Activated naive CD4-positive, alpha-beta T cell treated with anti-CD3 and anti-CD28 coated beads for 36 hours (primary cell): ENCODE measurements at regions not wholly inside any gene's neighbourhood (a gene's known extent, or its start where the extent isn't known, plus 50 kb on each side); places are given as distances from the start of the nearest gene placed in this dataset.

Source experiments
- CTCF ChIA-PET: fragments of 350-600 bp; sonication (Branson Sonifier 250); formaldehyde crosslinking; loops from one replicate; lab custom pipeline; 2021; ENCODE audit warnings: antibody characterized with exemption; lab: Charles Lee
- DNase-seq: peaks from one replicate; pipeline ENCODE4 v3.0.0-alpha.2; 2020
- H3K27ac Mint-ChIP-seq: one replicate; pipeline ENCODE4 v1.8.0; 2021; ENCODE audit warnings: mild to moderate bottlenecking, mixed read lengths
- H3K27me3 Mint-ChIP-seq: one replicate; pipeline ENCODE4 v1.8.0; 2021; ENCODE audit warnings: low read depth, mixed read lengths
- H3K36me3 Mint-ChIP-seq: one replicate; pipeline ENCODE4 v1.8.0; 2021; ENCODE audit warnings: low read depth, mixed read lengths
- H3K4me1 Mint-ChIP-seq: one replicate; pipeline ENCODE4 v1.8.0; 2021; ENCODE audit warnings: low read depth, mixed read lengths
- H3K4me3 Mint-ChIP-seq: one replicate; pipeline ENCODE4 v1.8.0; 2021; ENCODE audit warnings: mild to moderate bottlenecking, moderate library complexity, mixed read lengths
- H3K9me3 Mint-ChIP-seq: one replicate; pipeline ENCODE4 v1.8.0; 2021; ENCODE audit warnings: mixed read lengths
- intact Hi-C: fragments of 100-400 bp; cut with micrococcal nuclease; formaldehyde crosslinking; loops from one replicate; pipeline ENCODE4 v1.15.1; 2023

- Mint-ChIP-seq H3K27me3 (no peaks in the 10 kb centered on the region), H3K4me3 (no peak overlapping the region), H3K27ac (no peak overlapping the region), H3K36me3 (no peaks in the 10 kb centered on the region), H3K4me1 (no peaks in the 10 kb centered on the region), H3K9me3 (no peaks in the 10 kb centered on the region)
- no peak for DNase-seq
- CTCF ChIA-PET: no interaction called here
- intact Hi-C loops: no loop called here
Observed at GRCh38 chrX:140389331-140389730, 115.5 kb downstream of the SOX3 start.

GRCh38 chrX:140362861-140363260 is 142.0 kb downstream of the SOX3 start:
- no peak overlapping the region for H3K27ac Mint-ChIP-seq
- intact Hi-C loops: no loop called here
- no peaks in the 10 kb centered on the region for H3K9me3 Mint-ChIP-seq
- H3K27me3 Mint-ChIP-seq: no peaks in the 10 kb centered on the region
- no peaks in the 10 kb centered on the region for H3K4me1 Mint-ChIP-seq
- no peaks in the 10 kb centered on the region for H3K36me3 Mint-ChIP-seq
- H3K4me3 Mint-ChIP-seq: no peak overlapping the region
- DNase-seq: no peak
- CTCF ChIA-PET: no interaction called here

- H3K4me3 Mint-ChIP-seq: no peak overlapping the region
- no peaks in the 10 kb centered on the region for H3K9me3 Mint-ChIP-seq
- H3K36me3 Mint-ChIP-seq: no peaks in the 10 kb centered on the region
- H3K27me3 Mint-ChIP-seq: no peaks in the 10 kb centered on the region
- intact Hi-C loops: no loop called here
- DNase-seq: no peak
- CTCF ChIA-PET: no interaction called here
- no peak overlapping the region for H3K27ac Mint-ChIP-seq
- H3K4me1 Mint-ChIP-seq: no peaks in the 10 kb centered on the region
Observed at GRCh38 chrX:140360924-140361323, 143.9 kb downstream of the SOX3 start.

GRCh38 chrX:140360284-140360683 is 144.6 kb downstream of the SOX3 start:
- H3K36me3 Mint-ChIP-seq: no peaks in the 10 kb centered on the region
- H3K27me3 Mint-ChIP-seq: no peaks in the 10 kb centered on the region
- no peak for DNase-seq
- H3K27ac Mint-ChIP-seq: no peak overlapping the region
- no peak overlapping the region for H3K4me3 Mint-ChIP-seq
- H3K4me1 Mint-ChIP-seq: no peaks in the 10 kb centered on the region
- intact Hi-C loops: no loop called here
- no peaks in the 10 kb centered on the region for H3K9me3 Mint-ChIP-seq
- CTCF ChIA-PET: no interaction called here

GRCh38 chrX:140355922-140356321 is 148.9 kb downstream of the SOX3 start:
- H3K4me1 Mint-ChIP-seq: no peaks in the 10 kb centered on the region
- no peaks in the 10 kb centered on the region for H3K36me3 Mint-ChIP-seq
- CTCF ChIA-PET: no interaction called here
- no peak overlapping the region for H3K27ac Mint-ChIP-seq
- no peak overlapping the region for H3K4me3 Mint-ChIP-seq
- H3K27me3 Mint-ChIP-seq: no peaks in the 10 kb centered on the region
- intact Hi-C loops: no loop called here
- no peak for DNase-seq
- no peaks in the 10 kb centered on the region for H3K9me3 Mint-ChIP-seq

- H3K36me3 Mint-ChIP-seq: no peaks in the 10 kb centered on the region
- H3K27ac Mint-ChIP-seq: no peak overlapping the region
- intact Hi-C loops: no loop called here
- no peaks in the 10 kb centered on the region for H3K27me3 Mint-ChIP-seq
- no peaks in the 10 kb centered on the region for H3K9me3 Mint-ChIP-seq
- H3K4me1 Mint-ChIP-seq: no peaks in the 10 kb centered on the region
- no peak for DNase-seq
- no peak overlapping the region for H3K4me3 Mint-ChIP-seq
- CTCF ChIA-PET: no interaction called here
Observed at GRCh38 chrX:140355429-140355828, 149.4 kb downstream of the SOX3 start.

GRCh38 chrX:140354431-140355120 is 150.3 kb downstream of the SOX3 start:
- H3K4me3 Mint-ChIP-seq: no peak overlapping the region
- H3K27me3 Mint-ChIP-seq: no peaks in the 10 kb centered on the region
- DNase-seq: no peak
- H3K4me1 Mint-ChIP-seq: no peaks in the 10 kb centered on the region
- CTCF ChIA-PET: no interaction called here
- H3K27ac Mint-ChIP-seq: no peak overlapping the region
- H3K36me3 Mint-ChIP-seq: no peaks in the 10 kb centered on the region
- no peaks in the 10 kb centered on the region for H3K9me3 Mint-ChIP-seq
- intact Hi-C loops: no loop called here

GRCh38 chrX:140346729-140347128 is 158.1 kb downstream of the SOX3 start:
- H3K4me3 Mint-ChIP-seq: no peak overlapping the region
- no peak for DNase-seq
- no peaks in the 10 kb centered on the region for H3K27me3 Mint-ChIP-seq
- H3K27ac Mint-ChIP-seq: no peak overlapping the region
- H3K4me1 Mint-ChIP-seq: no peaks in the 10 kb centered on the region
- no peaks in the 10 kb centered on the region for H3K36me3 Mint-ChIP-seq
- intact Hi-C loops: no loop called here
- H3K9me3 Mint-ChIP-seq: peaks cover 3% of the 10 kb centered on the region
- CTCF ChIA-PET: no interaction called here

- CTCF ChIA-PET: no interaction called here
- H3K4me1 Mint-ChIP-seq: no peaks in the 10 kb centered on the region
- H3K9me3 Mint-ChIP-seq: peaks cover 3% of the 10 kb centered on the region
- no peak for DNase-seq
- no peak overlapping the region for H3K4me3 Mint-ChIP-seq
- no peaks in the 10 kb centered on the region for H3K36me3 Mint-ChIP-seq
- H3K27ac Mint-ChIP-seq: no peak overlapping the region
- intact Hi-C loops: no loop called here
- H3K27me3 Mint-ChIP-seq: no peaks in the 10 kb centered on the region
Observed at GRCh38 chrX:140343226-140343868, 161.5 kb downstream of the SOX3 start.

- CTCF ChIA-PET: no interaction called here
- DNase-seq: no peak
- H3K4me1 Mint-ChIP-seq: no peaks in the 10 kb centered on the region
- H3K9me3 Mint-ChIP-seq: peaks cover 3% of the 10 kb centered on the region
- H3K27me3 Mint-ChIP-seq: no peaks in the 10 kb centered on the region
- no peak overlapping the region for H3K27ac Mint-ChIP-seq
- H3K36me3 Mint-ChIP-seq: no peaks in the 10 kb centered on the region
- intact Hi-C loops: no loop called here
- no peak overlapping the region for H3K4me3 Mint-ChIP-seq
Observed at GRCh38 chrX:140342410-140342809, 162.5 kb downstream of the SOX3 start.

GRCh38 chrX:140337263-140337662 is 167.6 kb downstream of the SOX3 start:
- no peak for DNase-seq
- no peaks in the 10 kb centered on the region for H3K4me1 Mint-ChIP-seq
- CTCF ChIA-PET: no interaction called here
- no peaks in the 10 kb centered on the region for H3K9me3 Mint-ChIP-seq
- no peak overlapping the region for H3K27ac Mint-ChIP-seq
- intact Hi-C loops: no loop called here
- peaks cover 2% of the 10 kb centered on the region for H3K27me3 Mint-ChIP-seq
- H3K36me3 Mint-ChIP-seq: no peaks in the 10 kb centered on the region
- H3K4me3 Mint-ChIP-seq: no peak overlapping the region

- intact Hi-C loops: no loop called here
- no peaks in the 10 kb centered on the region for H3K9me3 Mint-ChIP-seq
- no peak overlapping the region for H3K27ac Mint-ChIP-seq
- no peak for DNase-seq
- H3K4me1 Mint-ChIP-seq: no peaks in the 10 kb centered on the region
- CTCF ChIA-PET: no interaction called here
- H3K36me3 Mint-ChIP-seq: no peaks in the 10 kb centered on the region
- H3K27me3 Mint-ChIP-seq: no peaks in the 10 kb centered on the region
- no peak overlapping the region for H3K4me3 Mint-ChIP-seq
Observed at GRCh38 chrX:140318296-140318695, 186.6 kb downstream of the SOX3 start.

- no peak overlapping the region for H3K27ac Mint-ChIP-seq
- intact Hi-C loops: no loop called here
- CTCF ChIA-PET: no interaction called here
- H3K4me3 Mint-ChIP-seq: no peak overlapping the region
- H3K9me3 Mint-ChIP-seq: no peaks in the 10 kb centered on the region
- H3K27me3 Mint-ChIP-seq: no peaks in the 10 kb centered on the region
- no peaks in the 10 kb centered on the region for H3K36me3 Mint-ChIP-seq
- DNase-seq: no peak
- no peaks in the 10 kb centered on the region for H3K4me1 Mint-ChIP-seq
Observed at GRCh38 chrX:140317462-140317861, 187.4 kb downstream of the SOX3 start.
